ENCODE measurements at regions not wholly inside any gene's neighbourhood (a gene's known extent, or its start where the extent isn't known, plus 50 kb on each side); places are given as distances from the start of the nearest gene placed in this dataset.

DNA sequence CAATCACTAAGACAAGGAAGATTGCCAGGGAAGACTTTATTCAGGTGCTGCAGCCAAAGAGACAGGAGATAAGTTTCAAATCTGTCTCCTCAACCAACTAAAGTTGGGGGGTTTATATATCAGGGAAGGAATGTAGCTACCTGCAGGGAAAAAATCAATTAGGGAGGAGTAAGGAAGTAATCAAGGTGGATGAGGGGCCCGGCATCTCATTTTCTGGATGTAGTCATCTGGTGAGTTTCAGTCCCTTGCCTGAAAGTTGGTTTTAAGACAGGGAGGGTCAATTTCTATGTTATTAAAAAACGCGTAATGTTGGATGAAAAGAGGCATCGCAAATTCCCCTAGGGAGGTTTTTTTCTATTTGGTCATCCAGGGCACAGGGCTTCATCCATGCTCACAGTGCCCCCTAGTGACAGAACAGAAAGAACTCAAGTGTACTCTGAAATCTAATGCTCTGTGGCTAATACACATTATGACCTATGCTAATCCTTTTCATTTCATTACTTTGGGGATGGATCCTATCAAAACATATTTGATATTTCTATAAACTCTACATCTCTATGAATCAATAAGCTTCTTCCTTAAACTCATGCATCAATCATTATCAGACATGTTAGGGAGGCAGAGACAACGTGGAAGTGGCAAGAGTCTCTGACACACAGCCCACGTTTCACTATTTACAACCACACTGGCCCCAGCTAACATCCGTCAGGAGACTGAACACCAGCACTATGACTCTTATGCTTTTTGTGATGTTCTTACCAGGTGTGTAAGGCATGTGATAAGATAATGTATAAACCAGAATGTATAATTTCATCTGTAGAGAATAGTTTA lies 1577.0 kb upstream of the TENM3 start:
- Histone ChIP-seq H3K27me3 (replicated peaks; ENCODE audit: insufficient read depth, low read depth, low read length, poor library complexity) (no peaks in the 10 kb centered on the region), H3K4me3 (ENCODE audit: low read depth, low read length, poor library complexity, severe bottlenecking) (peak overlapping the region; percentile 21), H3K36me3 (ENCODE audit: insufficient read depth, low read length, poor library complexity, severe bottlenecking) (no peaks in the 10 kb centered on the region), H3K27ac (ENCODE audit: low read depth, low read length, poor library complexity, severe bottlenecking) (peak overlapping the region; percentile 12), H3K9me3 (ENCODE audit: low read depth, low read length, poor library complexity, severe bottlenecking) (no peaks in the 10 kb centered on the region), H3K4me1 (ENCODE audit: insufficient read depth, low read length, poor library complexity, severe bottlenecking) (peaks cover 28% of the 10 kb centered on the region)
- intact Hi-C loops (cut with micrococcal nuclease; ENCODE audit: unreplicated experiment): loop anchor here (2.0 to 10.0 kb wide), 7 partner anchors 101 to 799 kb away; no protein-coding TSS in a partner anchor
- BruUV-seq (replicated peaks): no TSS peak
- TF ChIP-seq, protein P1, sequence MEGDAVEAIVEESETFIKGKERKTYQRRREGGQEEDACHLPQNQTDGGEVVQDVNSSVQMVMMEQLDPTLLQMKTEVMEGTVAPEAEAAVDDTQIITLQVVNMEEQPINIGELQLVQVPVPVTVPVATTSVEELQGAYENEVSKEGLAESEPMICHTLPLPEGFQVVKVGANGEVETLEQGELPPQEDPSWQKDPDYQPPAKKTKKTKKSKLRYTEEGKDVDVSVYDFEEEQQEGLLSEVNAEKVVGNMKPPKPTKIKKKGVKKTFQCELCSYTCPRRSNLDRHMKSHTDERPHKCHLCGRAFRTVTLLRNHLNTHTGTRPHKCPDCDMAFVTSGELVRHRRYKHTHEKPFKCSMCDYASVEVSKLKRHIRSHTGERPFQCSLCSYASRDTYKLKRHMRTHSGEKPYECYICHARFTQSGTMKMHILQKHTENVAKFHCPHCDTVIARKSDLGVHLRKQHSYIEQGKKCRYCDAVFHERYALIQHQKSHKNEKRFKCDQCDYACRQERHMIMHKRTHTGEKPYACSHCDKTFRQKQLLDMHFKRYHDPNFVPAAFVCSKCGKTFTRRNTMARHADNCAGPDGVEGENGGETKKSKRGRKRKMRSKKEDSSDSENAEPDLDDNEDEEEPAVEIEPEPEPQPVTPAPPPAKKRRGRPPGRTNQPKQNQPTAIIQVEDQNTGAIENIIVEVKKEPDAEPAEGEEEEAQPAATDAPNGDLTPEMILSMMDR (conservative IDR thresholded peaks at IDR 0.05; ENCODE audit: low read depth, low read length): peak; percentile 81
- TF ChIP-seq EZH2 (IDR thresholded peaks at IDR 0.05; ENCODE audit: borderline replicate concordance, low read depth, low read length, poor library complexity, severe bottlenecking): no peak
- POLR2A ChIA-PET (ENCODE audit: low non-redundant PET): no interaction called here
- peak; percentile 90 for DNase-seq (ENCODE audit: low spot score)
- CTCF ChIA-PET: interaction anchor here (1.0 to 3.4 kb wide), 2 partner anchors 11 to 101 kb away, joined by 3 to 17 read pairs; no protein-coding TSS in a partner anchor

DNA sequence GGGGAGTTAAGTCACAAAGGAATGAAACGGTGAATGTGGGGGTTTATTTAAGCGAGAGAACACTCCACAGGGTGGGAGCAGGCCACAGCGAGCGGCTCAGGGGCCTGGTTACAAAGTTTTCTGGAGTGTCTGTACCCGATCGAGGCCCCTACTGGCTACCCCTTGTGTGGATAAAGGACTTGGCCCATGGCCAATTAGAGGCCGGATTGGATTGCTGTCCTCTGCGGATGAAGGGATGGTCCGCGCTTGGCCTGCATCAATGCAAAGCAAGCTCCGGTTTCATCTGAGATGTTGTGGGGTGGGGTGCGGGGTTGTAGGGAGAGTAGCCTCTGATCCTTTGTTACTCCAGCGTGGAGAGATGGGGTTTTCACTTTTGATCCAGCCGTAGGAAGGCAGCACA lies 1574.5 kb upstream of the TENM3 start:
- CTCF ChIA-PET: no interaction called here
- no TSS peak for BruUV-seq (replicated peaks)

DNA sequence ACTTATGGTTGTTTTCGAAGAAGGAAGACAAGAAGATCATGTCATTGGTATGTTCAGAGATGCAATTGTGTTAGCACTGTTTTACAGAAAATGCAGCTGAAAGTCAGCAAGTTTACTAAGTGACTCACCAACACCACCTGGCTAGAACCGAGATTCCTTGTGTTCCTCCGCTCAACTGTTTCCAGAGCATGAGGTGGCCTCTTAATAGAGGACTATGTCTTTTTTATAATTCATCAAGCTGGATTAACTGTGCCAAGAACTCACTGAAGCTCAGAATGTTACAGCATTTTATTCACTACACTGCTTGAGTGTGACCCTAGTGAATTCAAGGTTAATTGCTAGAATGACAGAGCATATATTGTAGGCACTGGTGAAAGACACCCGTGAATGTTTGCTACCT lies 1573.5 kb upstream of the TENM3 start:
- intact Hi-C loops (cut with micrococcal nuclease; ENCODE audit: unreplicated experiment): loop anchor here (5.0 to 10.0 kb wide), 4 partner anchors 173 to 475 kb away; no protein-coding TSS in a partner anchor

More for the DNA sequence above, 1574.5 kb upstream of the TENM3 start:
- intact Hi-C loops (cut with micrococcal nuclease; ENCODE audit: unreplicated experiment): loop anchor here (5.0 to 10.0 kb wide), 4 partner anchors 174 to 476 kb away; no protein-coding TSS in a partner anchor
- Histone ChIP-seq H3K27ac (ENCODE audit: low read depth, low read length, poor library complexity, severe bottlenecking) (no peak overlapping the region), H3K4me1 (ENCODE audit: insufficient read depth, low read length, poor library complexity, severe bottlenecking) (peaks cover 23% of the 10 kb centered on the region), H3K9me3 (ENCODE audit: low read depth, low read length, poor library complexity, severe bottlenecking) (no peaks in the 10 kb centered on the region), H3K4me3 (ENCODE audit: low read depth, low read length, poor library complexity, severe bottlenecking) (no peak overlapping the region), H3K27me3 (replicated peaks; ENCODE audit: insufficient read depth, low read depth, low read length, poor library complexity) (no peaks in the 10 kb centered on the region), H3K36me3 (ENCODE audit: insufficient read depth, low read length, poor library complexity, severe bottlenecking) (no peaks in the 10 kb centered on the region)
- no peak for TF ChIP-seq EZH2 (IDR thresholded peaks at IDR 0.05; ENCODE audit: borderline replicate concordance, low read depth, low read length, poor library complexity, severe bottlenecking)
- TF ChIP-seq, protein P1 (conservative IDR thresholded peaks at IDR 0.05; ENCODE audit: low read depth, low read length): no peak
- POLR2A ChIA-PET (ENCODE audit: low non-redundant PET): no interaction called here
- no peak for DNase-seq (ENCODE audit: low spot score)

More for the DNA sequence above, 1573.5 kb upstream of the TENM3 start:
- H3K27me3 ChIP-seq (replicated peaks; ENCODE audit: insufficient read depth, low read depth, low read length, poor library complexity): no peaks in the 10 kb centered on the region
- H3K4me3 ChIP-seq (ENCODE audit: low read depth, low read length, poor library complexity, severe bottlenecking): no peak overlapping the region
- POLR2A ChIA-PET (ENCODE audit: low non-redundant PET): no interaction called here
- H3K27ac ChIP-seq (ENCODE audit: low read depth, low read length, poor library complexity, severe bottlenecking): no peak overlapping the region
- no TSS peak for BruUV-seq (replicated peaks)
- peaks cover 17% of the 10 kb centered on the region for H3K4me1 ChIP-seq (ENCODE audit: insufficient read depth, low read length, poor library complexity, severe bottlenecking)
- CTCF ChIA-PET: no interaction called here
- DNase-seq (ENCODE audit: low spot score): no peak
- H3K36me3 ChIP-seq (ENCODE audit: insufficient read depth, low read length, poor library complexity, severe bottlenecking): no peaks in the 10 kb centered on the region
- H3K9me3 ChIP-seq (ENCODE audit: low read depth, low read length, poor library complexity, severe bottlenecking): no peaks in the 10 kb centered on the region
- TF ChIP-seq, protein P1 (conservative IDR thresholded peaks at IDR 0.05; ENCODE audit: low read depth, low read length): no peak
- TF ChIP-seq EZH2 (IDR thresholded peaks at IDR 0.05; ENCODE audit: borderline replicate concordance, low read depth, low read length, poor library complexity, severe bottlenecking): no peak
